Panc1 (cell line): ENCODE measurements at regions not wholly inside any gene's neighbourhood (a gene's known extent, or its start where the extent isn't known, plus 50 kb on each side); places are given as distances from the start of the nearest gene placed in this dataset.

Experiments
- REST ChIP-seq, 2 experiments: IDR thresholded peaks; 2 replicates each; pipeline ENCODE4 v1.6.1; 2011 to 2012; ENCODE audit warnings: low read depth in 2 of 2, control low read depth in 1 of 2, low read length in 1 of 2, mild to moderate bottlenecking in 1 of 2, moderate library complexity in 1 of 2; ENCODE audit not compliant: insufficient read depth in 1 of 2
- TF ChIP-seq, protein P1 (sequence below): fragments of 450-650 bp; IDR thresholded peaks from 2 replicates; pipeline ENCODE4 v1.5.1; 2017; ENCODE audit warnings: mild to moderate bottlenecking

GRCh38 chr4:74642006-74642405, 152.3 kb downstream of the BTC start:
- no peak for TF ChIP-seq REST (IDR thresholded peaks at IDR 0.05; ENCODE audit: insufficient read depth in 1 of 2, low read depth in 2 of 2, low read length in 1 of 2)
- TF ChIP-seq, protein P1, sequence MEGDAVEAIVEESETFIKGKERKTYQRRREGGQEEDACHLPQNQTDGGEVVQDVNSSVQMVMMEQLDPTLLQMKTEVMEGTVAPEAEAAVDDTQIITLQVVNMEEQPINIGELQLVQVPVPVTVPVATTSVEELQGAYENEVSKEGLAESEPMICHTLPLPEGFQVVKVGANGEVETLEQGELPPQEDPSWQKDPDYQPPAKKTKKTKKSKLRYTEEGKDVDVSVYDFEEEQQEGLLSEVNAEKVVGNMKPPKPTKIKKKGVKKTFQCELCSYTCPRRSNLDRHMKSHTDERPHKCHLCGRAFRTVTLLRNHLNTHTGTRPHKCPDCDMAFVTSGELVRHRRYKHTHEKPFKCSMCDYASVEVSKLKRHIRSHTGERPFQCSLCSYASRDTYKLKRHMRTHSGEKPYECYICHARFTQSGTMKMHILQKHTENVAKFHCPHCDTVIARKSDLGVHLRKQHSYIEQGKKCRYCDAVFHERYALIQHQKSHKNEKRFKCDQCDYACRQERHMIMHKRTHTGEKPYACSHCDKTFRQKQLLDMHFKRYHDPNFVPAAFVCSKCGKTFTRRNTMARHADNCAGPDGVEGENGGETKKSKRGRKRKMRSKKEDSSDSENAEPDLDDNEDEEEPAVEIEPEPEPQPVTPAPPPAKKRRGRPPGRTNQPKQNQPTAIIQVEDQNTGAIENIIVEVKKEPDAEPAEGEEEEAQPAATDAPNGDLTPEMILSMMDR = no peak
